ENCODE measurements at regions not wholly inside any gene's neighbourhood (a gene's known extent, or its start where the extent isn't known, plus 50 kb on each side); places are given as distances from the start of the nearest gene placed in this dataset.
"Not testable (repeated sequence)": the region's sequence is repeated elsewhere in the genome, so short reads cannot be mapped to it uniquely, and the experiment has no call there.

- H3K4me1 ChIP-seq (ENCODE audit: insufficient read depth, low read length), result 0 out of 2 replicates have a peak, but pooled peaks cover 4% of the 10 kb centered on the region
- H3K9me3 ChIP-seq (ENCODE audit: control insufficient read depth, insufficient read depth, low read length), result no peaks in the 10 kb centered on the region
- no peaks in the 10 kb centered on the region for H3K36me3 ChIP-seq (ENCODE audit: insufficient read depth, low read length)
- H3K9ac ChIP-seq (ENCODE audit: low read depth, low read length), result no peak overlapping the region
These were observed 86.8 kb downstream of the NPIPB11 start for GRCh38 chr16:29319726-29320125.

- H3K9me3 ChIP-seq (ENCODE audit: control insufficient read depth, insufficient read depth, low read length); H3K4me1 ChIP-seq (ENCODE audit: insufficient read depth, low read length); H3K36me3 ChIP-seq (ENCODE audit: insufficient read depth, low read length); H3K9ac ChIP-seq (ENCODE audit: low read depth, low read length): not testable (repeated sequence)
These were observed 87.9 kb downstream of the NPIPB11 start for GRCh38 chr16:29318561-29318968.

GRCh38 chr16:29318037-29318436 is 88.5 kb downstream of the NPIPB11 start:
- Histone ChIP-seq H3K36me3 (ENCODE audit: insufficient read depth, low read length) (no peaks in the 10 kb centered on the region), H3K9ac (ENCODE audit: low read depth, low read length) (no peak overlapping the region), H3K4me1 (ENCODE audit: insufficient read depth, low read length) (0 out of 2 replicates have a peak, but pooled peaks cover 4% of the 10 kb centered on the region), H3K9me3 (ENCODE audit: control insufficient read depth, insufficient read depth, low read length) (no peaks in the 10 kb centered on the region)

GRCh38 chr16:29317269-29317668 is 89.2 kb downstream of the NPIPB11 start:
- Histone ChIP-seq H3K36me3 (ENCODE audit: insufficient read depth, low read length) (no peaks in the 10 kb centered on the region), H3K9me3 (ENCODE audit: control insufficient read depth, insufficient read depth, low read length) (no peaks in the 10 kb centered on the region), H3K9ac (ENCODE audit: low read depth, low read length) (no peak overlapping the region), H3K4me1 (ENCODE audit: insufficient read depth, low read length) (0 out of 2 replicates have a peak, but pooled peaks cover 4% of the 10 kb centered on the region)

DNA sequence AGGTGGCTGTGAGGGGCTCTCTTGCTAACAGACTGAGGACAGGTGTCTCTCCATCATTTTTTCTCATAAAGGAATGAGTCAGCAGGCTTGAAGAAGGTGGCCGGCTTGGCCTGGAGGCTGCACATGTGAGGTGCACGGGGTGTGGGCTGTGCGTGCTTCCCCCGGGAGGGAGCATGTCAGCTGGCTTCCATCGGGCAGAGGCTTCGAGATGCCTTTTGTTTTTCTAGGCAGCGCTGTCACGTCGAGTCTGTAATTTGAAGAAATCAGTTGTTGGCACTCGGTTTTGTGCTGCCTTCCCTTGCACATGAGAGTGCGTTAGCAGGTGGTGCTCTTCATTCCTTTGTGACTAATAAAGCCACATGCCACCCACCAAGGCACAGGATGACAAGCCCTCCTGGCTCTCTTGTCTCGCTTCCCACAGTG is 89.7 kb downstream of the NPIPB11 start:
- H3K9ac ChIP-seq (ENCODE audit: low read depth, low read length), result no peak overlapping the region

GRCh38 chr16:29315916-29316517 is 90.5 kb downstream of the NPIPB11 start:
- H3K9ac ChIP-seq (ENCODE audit: low read depth, low read length), result no peak overlapping the region
- H3K36me3 ChIP-seq (ENCODE audit: insufficient read depth, low read length), result no peaks in the 10 kb centered on the region
- H3K4me1 ChIP-seq (ENCODE audit: insufficient read depth, low read length), result 0 out of 2 replicates have a peak, but pooled peaks cover 4% of the 10 kb centered on the region
- H3K9me3 ChIP-seq (ENCODE audit: control insufficient read depth, insufficient read depth, low read length), result no peaks in the 10 kb centered on the region

More for the DNA sequence above, 89.7 kb downstream of the NPIPB11 start:
- Histone ChIP-seq H3K36me3 (ENCODE audit: insufficient read depth, low read length) (no peaks in the 10 kb centered on the region), H3K4me1 (ENCODE audit: insufficient read depth, low read length) (0 out of 2 replicates have a peak, but pooled peaks cover 4% of the 10 kb centered on the region), H3K9me3 (ENCODE audit: control insufficient read depth, insufficient read depth, low read length) (no peaks in the 10 kb centered on the region)

DNA sequence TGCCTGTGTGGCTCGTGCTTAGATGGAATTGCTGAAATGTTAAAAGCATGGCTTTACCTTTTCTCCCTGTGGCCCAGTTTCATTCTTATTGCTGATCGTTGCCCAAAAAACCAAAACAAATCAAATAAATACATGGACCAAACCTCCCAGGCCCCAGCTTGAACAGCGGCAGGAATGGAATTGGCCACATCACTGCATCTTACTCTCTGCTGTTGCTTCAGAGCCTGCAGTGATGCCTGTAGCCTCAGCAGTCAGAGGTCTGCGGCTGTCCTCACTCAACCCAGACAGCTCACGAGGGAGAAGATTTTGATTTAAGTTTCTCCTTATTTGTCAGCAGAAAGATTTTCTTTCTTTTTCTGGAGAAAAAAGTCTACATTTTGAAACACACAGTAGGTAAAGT is 91.5 kb downstream of the NPIPB11 start:
- Histone ChIP-seq H3K36me3 (ENCODE audit: insufficient read depth, low read length) (no peaks in the 10 kb centered on the region), H3K4me1 (ENCODE audit: insufficient read depth, low read length) (0 out of 2 replicates have a peak, but pooled peaks cover 3% of the 10 kb centered on the region), H3K9ac (ENCODE audit: low read depth, low read length) (no peak overlapping the region), H3K9me3 (ENCODE audit: control insufficient read depth, insufficient read depth, low read length) (no peaks in the 10 kb centered on the region)

- Histone ChIP-seq H3K9me3 (ENCODE audit: control insufficient read depth, insufficient read depth, low read length) (no peaks in the 10 kb centered on the region), H3K36me3 (ENCODE audit: insufficient read depth, low read length) (no peaks in the 10 kb centered on the region), H3K4me1 (ENCODE audit: insufficient read depth, low read length) (no peaks in the 10 kb centered on the region), H3K9ac (ENCODE audit: low read depth, low read length) (no peak overlapping the region)
These were observed 92.1 kb downstream of the NPIPB11 start for GRCh38 chr16:29314292-29314934.

DNA sequence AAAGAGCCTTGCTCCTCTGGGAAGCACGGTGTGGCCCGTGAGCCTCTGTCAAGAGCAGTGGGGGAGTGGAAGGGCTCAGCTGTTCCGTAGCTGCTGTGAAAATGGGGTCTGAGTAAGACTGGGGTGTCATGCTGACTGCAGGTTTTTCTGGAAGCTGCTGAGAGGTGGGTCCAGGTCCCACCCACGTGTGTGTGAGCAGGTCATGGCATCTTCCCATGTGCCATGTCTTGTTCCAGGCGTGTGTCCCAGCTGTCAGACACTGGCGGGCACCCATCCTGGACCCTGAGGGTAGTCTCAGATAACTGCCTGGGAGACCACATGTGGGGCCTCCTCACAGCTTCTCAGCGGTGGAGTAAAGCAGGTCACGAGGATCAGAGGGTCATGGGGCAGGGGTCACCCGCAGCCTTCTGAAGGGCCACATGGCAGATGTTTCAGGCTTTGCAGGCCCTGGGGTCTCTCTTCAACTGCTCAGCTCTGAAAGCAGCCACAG is 92.9 kb downstream of the NPIPB11 start:
- Histone ChIP-seq H3K36me3 (ENCODE audit: insufficient read depth, low read length) (no peaks in the 10 kb centered on the region), H3K4me1 (ENCODE audit: insufficient read depth, low read length) (no peaks in the 10 kb centered on the region), H3K9me3 (ENCODE audit: control insufficient read depth, insufficient read depth, low read length) (no peaks in the 10 kb centered on the region), H3K9ac (ENCODE audit: low read depth, low read length) (no peak overlapping the region)

- no peaks in the 10 kb centered on the region for H3K4me1 ChIP-seq (ENCODE audit: insufficient read depth, low read length)
- H3K9me3 ChIP-seq (ENCODE audit: control insufficient read depth, insufficient read depth, low read length), result no peaks in the 10 kb centered on the region
These were observed 93.5 kb downstream of the NPIPB11 start for GRCh38 chr16:29312835-29313558.

GRCh38 chr16:29312345-29312675 is 94.2 kb downstream of the NPIPB11 start:
- not testable (repeated sequence) for H3K4me1 ChIP-seq (ENCODE audit: insufficient read depth, low read length); H3K9ac ChIP-seq (ENCODE audit: low read depth, low read length); H3K36me3 ChIP-seq (ENCODE audit: insufficient read depth, low read length); H3K9me3 ChIP-seq (ENCODE audit: control insufficient read depth, insufficient read depth, low read length)

More at GRCh38 chr16:29312835-29313558, 93.5 kb downstream of the NPIPB11 start:
- Histone ChIP-seq H3K36me3 (ENCODE audit: insufficient read depth, low read length) (no peaks in the 10 kb centered on the region), H3K9ac (ENCODE audit: low read depth, low read length) (no peak overlapping the region)

DNA sequence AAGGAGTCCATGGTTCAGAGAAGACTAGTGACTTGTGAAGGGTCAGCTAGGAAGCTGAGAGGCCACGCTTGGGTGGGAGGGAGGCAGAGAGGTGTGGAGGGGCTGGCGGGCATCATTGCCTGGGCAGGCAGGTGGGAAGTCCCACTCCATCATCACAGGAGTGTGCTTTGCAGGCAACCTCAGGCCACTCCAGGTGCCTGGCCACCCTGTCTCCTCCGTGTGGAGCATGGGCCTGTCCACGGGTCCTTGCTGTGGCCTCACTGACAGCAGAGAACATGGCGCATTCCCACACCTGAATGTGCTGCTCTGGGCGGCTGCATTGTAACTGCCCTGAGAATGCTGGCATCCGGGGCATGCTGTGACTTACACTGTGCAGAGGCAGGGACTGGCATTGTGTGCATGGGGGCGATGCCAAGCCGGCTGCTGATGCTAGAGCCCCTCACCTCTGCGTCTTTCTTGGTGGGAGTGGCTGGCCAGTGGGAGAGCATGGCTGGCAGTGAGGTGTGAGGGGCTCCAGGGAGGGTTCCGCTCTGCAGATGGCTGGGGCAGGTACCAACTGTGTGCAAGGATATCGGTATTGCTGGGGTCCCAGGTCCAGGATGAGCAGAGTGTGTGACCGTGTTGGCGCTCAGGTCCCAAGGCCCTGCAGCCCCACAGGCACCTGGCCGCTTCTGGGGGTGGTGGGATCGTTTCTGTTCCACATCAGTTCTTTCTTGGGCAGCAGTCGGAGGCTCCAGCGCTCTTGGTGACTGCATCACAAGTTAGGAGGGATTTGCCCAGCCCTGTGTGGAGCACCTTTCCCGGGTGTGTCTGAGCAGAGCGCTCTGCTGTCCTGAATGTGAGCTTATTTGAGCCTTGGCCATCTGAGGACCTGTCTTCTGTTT is 94.8 kb downstream of the NPIPB11 start:
- Histone ChIP-seq H3K9ac (ENCODE audit: low read depth, low read length) (no peak overlapping the region), H3K9me3 (ENCODE audit: control insufficient read depth, insufficient read depth, low read length) (no peaks in the 10 kb centered on the region), H3K4me1 (ENCODE audit: insufficient read depth, low read length) (no peaks in the 10 kb centered on the region), H3K36me3 (ENCODE audit: insufficient read depth, low read length) (no peaks in the 10 kb centered on the region)

DNA sequence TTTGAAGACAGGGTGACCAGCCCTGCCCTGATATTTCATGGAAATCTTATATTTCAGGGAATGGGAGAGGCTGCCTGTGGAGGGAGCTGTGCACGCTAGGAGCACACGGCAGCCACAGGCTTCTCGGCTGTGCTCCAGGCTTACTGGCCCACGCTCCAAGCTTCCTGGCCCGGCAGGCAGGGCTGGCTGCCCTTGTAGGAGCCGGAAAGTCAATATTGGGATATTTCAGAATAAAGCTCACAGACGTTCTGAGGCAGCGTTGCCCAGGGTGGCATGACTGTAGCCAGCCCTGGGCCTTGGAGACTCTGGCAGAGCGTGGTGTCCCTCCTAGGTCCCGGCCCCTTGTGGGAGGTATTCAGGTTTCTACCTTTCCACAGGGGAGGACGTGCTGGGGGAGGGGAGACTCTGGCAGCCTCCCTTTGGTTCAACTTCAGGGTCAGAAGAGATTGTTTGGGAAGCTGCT is 95.6 kb downstream of the NPIPB11 start:
- H3K9me3 ChIP-seq (ENCODE audit: control insufficient read depth, insufficient read depth, low read length), result no peaks in the 10 kb centered on the region
- no peak overlapping the region for H3K9ac ChIP-seq (ENCODE audit: low read depth, low read length)
- no peaks in the 10 kb centered on the region for H3K4me1 ChIP-seq (ENCODE audit: insufficient read depth, low read length)
- H3K36me3 ChIP-seq (ENCODE audit: insufficient read depth, low read length), result no peaks in the 10 kb centered on the region

DNA sequence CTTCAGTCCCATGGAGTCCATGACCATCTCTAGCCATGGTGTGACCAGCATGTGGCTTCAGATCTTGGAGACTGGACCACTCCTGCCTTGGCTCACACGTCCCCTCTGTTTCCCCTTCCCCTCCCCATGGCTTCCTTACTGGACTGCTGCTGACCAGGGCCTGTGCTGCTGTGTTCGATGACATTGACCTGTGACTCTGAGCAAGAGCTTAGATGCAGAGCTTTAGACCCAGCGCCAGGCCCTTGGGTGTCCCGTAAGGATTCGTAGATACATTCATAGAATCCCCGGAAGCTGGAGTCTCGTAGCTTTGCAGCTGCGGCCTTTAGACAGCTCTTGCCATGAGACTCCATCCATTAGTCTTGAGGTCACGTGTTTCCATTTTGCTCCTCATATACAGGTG is 96.3 kb downstream of the NPIPB11 start:
- not testable (repeated sequence) for H3K9ac ChIP-seq (ENCODE audit: low read depth, low read length); H3K4me1 ChIP-seq (ENCODE audit: insufficient read depth, low read length); H3K36me3 ChIP-seq (ENCODE audit: insufficient read depth, low read length); H3K9me3 ChIP-seq (ENCODE audit: control insufficient read depth, insufficient read depth, low read length)
